ENCODE measurements at regions not wholly inside any gene's neighbourhood (a gene's known extent, or its start where the extent isn't known, plus 50 kb on each side); places are given as distances from the start of the nearest gene placed in this dataset.

DNA sequence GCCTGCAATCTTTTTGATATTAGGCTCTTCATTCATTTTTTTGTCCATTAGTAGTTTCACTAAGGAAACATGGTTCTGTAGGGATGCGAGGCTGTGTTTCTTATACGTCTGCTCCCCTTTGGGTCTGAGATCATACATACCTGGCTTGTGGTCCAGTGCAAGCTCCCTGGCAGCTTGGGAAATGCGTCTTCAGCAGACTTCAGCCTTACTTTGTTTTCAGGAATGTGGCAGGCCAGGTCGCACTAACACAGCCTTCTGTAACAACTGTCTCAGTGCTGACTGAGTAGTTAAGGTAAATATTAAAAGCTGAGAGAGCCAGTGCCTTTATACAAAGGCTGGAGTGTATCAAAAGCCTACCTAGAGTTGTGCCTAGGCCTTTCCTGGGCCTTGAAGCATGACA, 970.5 kb upstream of the EEF2KMT start:
- TF ChIP-seq POLR2AphosphoS5 (IDR thresholded peaks at IDR 0.05; ENCODE audit: borderline replicate concordance, low read depth, low read length) (no peak), EZH2 (IDR thresholded peaks at IDR 0.05) (no peak)

Measured in SK-N-MC (cell line).